HepG2 (cell line): ENCODE measurements at regions not wholly inside any gene's neighbourhood (a gene's known extent, or its start where the extent isn't known, plus 50 kb on each side); places are given as distances from the start of the nearest gene placed in this dataset.

Experiments used
- ARNT ChIP-seq: fragments of 450-650 bp; IDR thresholded peaks from 2 replicates; pipeline ENCODE4 v1.6.1; 2017
- CHD4 ChIP-seq: fragments of 200-600 bp; sonication (generic); IDR thresholded peaks from 2 replicates; pipeline ENCODE4 v1.7.0; 2017; ENCODE audit warnings: mild to moderate bottlenecking, low read length, borderline replicate concordance
- CTCF ChIP-seq: sonication (generic); formaldehyde crosslinking; IDR thresholded peaks from 2 replicates; pipeline ENCODE4 v1.5.0; 2020; ENCODE audit warnings: mild to moderate bottlenecking, missing genetic modification reagents, moderate library complexity
- JUN ChIP-seq: sonication (generic); formaldehyde crosslinking; IDR thresholded peaks from 2 replicates; pipeline ENCODE4 v1.4.0; 2020; ENCODE audit warnings: mild to moderate bottlenecking, missing genetic modification reagents
- JUNB ChIP-seq: sonication (generic); formaldehyde crosslinking; IDR thresholded peaks from 2 replicates; pipeline ENCODE4 v1.8.0; 2022; ENCODE audit warnings: missing genetic modification reagents, mild to moderate bottlenecking, borderline replicate concordance
- RXRA ChIP-seq: sonication (generic); formaldehyde crosslinking; IDR thresholded peaks from 2 replicates; pipeline ENCODE4 v1.5.1; 2020; ENCODE audit warnings: missing genetic modification reagents
- TP53 ChIP-seq: sonication (generic); formaldehyde crosslinking; conservative IDR thresholded peaks from 2 replicates; pipeline ENCODE4 v1.4.0; 2020; ENCODE audit warnings: missing genetic modification reagents
- TRAFD1 ChIP-seq: sonication (generic); formaldehyde crosslinking; IDR thresholded peaks from 2 replicates; pipeline ENCODE4 v1.5.1; 2020; ENCODE audit warnings: missing genetic modification reagents, mild to moderate bottlenecking, borderline replicate concordance
- ZNF142 ChIP-seq: sonication (generic); formaldehyde crosslinking; IDR thresholded peaks from 2 replicates; pipeline ENCODE4 v1.4.0; 2020; ENCODE audit warnings: missing genetic modification reagents
- ZNF3 ChIP-seq: IDR thresholded peaks from 2 replicates; pipeline ENCODE4 v1.7.0; 2017; ENCODE audit warnings: inconsistent platforms
- ZNF572 ChIP-seq: sonication (generic); formaldehyde crosslinking; IDR thresholded peaks from 2 replicates; pipeline ENCODE4 v1.5.1; 2020; ENCODE audit warnings: mild to moderate bottlenecking, missing genetic modification reagents

- TF ChIP-seq CTCF (CRISPR knock-in tag) = no peak
- TF ChIP-seq ARNT = no peak
- TF ChIP-seq TP53 (CRISPR knock-in tag) = no peak
- no peak for TF ChIP-seq ZNF3
- no peak for TF ChIP-seq CHD4
- no peak for TF ChIP-seq TRAFD1 (CRISPR knock-in tag)
- TF ChIP-seq JUN (CRISPR knock-in tag) = no peak
- no peak for TF ChIP-seq ZNF142 (CRISPR knock-in tag)
- TF ChIP-seq RXRA (CRISPR knock-in tag) = no peak
- no peak for TF ChIP-seq JUNB (CRISPR knock-in tag)
- no peak for TF ChIP-seq ZNF572
These were observed 2003.0 kb downstream of the C4orf33 start for GRCh38 chr4:131098976-131099375.
